ENCODE measurements at regions not wholly inside any gene's neighbourhood (a gene's known extent, or its start where the extent isn't known, plus 50 kb on each side); places are given as distances from the start of the nearest gene placed in this dataset.

GRCh38 chr5:153939101-153939500 is 99.6 kb downstream of the FAM114A2 start:
- no CpG with 5 or more reads among the region's 3 CpGs for WGBS, 2 experiments (ENCODE audit: extremely low coverage in 2 of 2, insufficient read length in 1 of 2)
- BruUV-seq (replicated peaks) = no TSS peak
- H3K27me3 ChIP-seq (ENCODE audit: control insufficient read depth, insufficient read depth, low read length) = no peaks in the 10 kb centered on the region
- TF ChIP-seq POLR2A (IDR thresholded peaks at IDR 0.05; ENCODE audit: low read depth, low read length) = no peak
- no peak for TF ChIP-seq CEBPB (IDR thresholded peaks at IDR 0.05; ENCODE audit: low read depth, low read length)
- no peak for TF ChIP-seq RFX5 (IDR thresholded peaks at IDR 0.05; ENCODE audit: low read depth, low read length)
- no peak for TF ChIP-seq CHD1 (IDR thresholded peaks at IDR 0.05; ENCODE audit: low read depth, low read length)
- no peak for TF ChIP-seq MXI1 (IDR thresholded peaks at IDR 0.05; ENCODE audit: borderline replicate concordance, low read depth, low read length)
- TF ChIP-seq MAFK (IDR thresholded peaks at IDR 0.05; ENCODE audit: low read depth, low read length) = no peak
- no peak for TF ChIP-seq FOS (IDR thresholded peaks at IDR 0.05; ENCODE audit: low read depth, low read length)
- TF ChIP-seq SMC3 (IDR thresholded peaks at IDR 0.05; ENCODE audit: low read depth, low read length) = no peak
- no peak for TF ChIP-seq MAZ (IDR thresholded peaks at IDR 0.05; ENCODE audit: borderline replicate concordance, low read depth, low read length)
- no peak for TF ChIP-seq BHLHE40 (IDR thresholded peaks at IDR 0.05; ENCODE audit: low read depth, low read length)
- no peak for TF ChIP-seq NFE2L2 (IDR thresholded peaks at IDR 0.05; ENCODE audit: low read depth, low read length)
- TF ChIP-seq, protein P1, sequence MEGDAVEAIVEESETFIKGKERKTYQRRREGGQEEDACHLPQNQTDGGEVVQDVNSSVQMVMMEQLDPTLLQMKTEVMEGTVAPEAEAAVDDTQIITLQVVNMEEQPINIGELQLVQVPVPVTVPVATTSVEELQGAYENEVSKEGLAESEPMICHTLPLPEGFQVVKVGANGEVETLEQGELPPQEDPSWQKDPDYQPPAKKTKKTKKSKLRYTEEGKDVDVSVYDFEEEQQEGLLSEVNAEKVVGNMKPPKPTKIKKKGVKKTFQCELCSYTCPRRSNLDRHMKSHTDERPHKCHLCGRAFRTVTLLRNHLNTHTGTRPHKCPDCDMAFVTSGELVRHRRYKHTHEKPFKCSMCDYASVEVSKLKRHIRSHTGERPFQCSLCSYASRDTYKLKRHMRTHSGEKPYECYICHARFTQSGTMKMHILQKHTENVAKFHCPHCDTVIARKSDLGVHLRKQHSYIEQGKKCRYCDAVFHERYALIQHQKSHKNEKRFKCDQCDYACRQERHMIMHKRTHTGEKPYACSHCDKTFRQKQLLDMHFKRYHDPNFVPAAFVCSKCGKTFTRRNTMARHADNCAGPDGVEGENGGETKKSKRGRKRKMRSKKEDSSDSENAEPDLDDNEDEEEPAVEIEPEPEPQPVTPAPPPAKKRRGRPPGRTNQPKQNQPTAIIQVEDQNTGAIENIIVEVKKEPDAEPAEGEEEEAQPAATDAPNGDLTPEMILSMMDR (conservative IDR thresholded peaks at IDR 0.05; ENCODE audit: low read depth, low read length) = no peak
- no peak for TF ChIP-seq RCOR1 (IDR thresholded peaks at IDR 0.05; ENCODE audit: insufficient replicate concordance, low read length)
- no peak for TF ChIP-seq RAD21 (IDR thresholded peaks at IDR 0.05; ENCODE audit: low read length)
- TF ChIP-seq, protein P2, sequence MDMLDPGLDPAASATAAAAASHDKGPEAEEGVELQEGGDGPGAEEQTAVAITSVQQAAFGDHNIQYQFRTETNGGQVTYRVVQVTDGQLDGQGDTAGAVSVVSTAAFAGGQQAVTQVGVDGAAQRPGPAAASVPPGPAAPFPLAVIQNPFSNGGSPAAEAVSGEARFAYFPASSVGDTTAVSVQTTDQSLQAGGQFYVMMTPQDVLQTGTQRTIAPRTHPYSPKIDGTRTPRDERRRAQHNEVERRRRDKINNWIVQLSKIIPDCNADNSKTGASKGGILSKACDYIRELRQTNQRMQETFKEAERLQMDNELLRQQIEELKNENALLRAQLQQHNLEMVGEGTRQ (IDR thresholded peaks at IDR 0.05; ENCODE audit: low read depth, low read length) = no peak
- H3K14ac ChIP-seq (replicated peaks; ENCODE audit: low read depth, low read length) = no peak overlapping the region
- no peak overlapping the region for H3K9ac ChIP-seq (ENCODE audit: low read depth, low read length)
- H3K4me1 ChIP-seq (ENCODE audit: control insufficient read depth, insufficient read depth, low read length) = no peaks in the 10 kb centered on the region
- no peak overlapping the region for H2AFZ ChIP-seq (replicated peaks; ENCODE audit: low read length, poor library complexity)
- H4K20me1 ChIP-seq (ENCODE audit: insufficient read depth, low read length) = no peaks in the 10 kb centered on the region
- H2BK120ac ChIP-seq (ENCODE audit: low read depth, low read length) = no peak overlapping the region
- in situ Hi-C loops (cut with MboI; ENCODE audit: low sequenced_read_pairs) = no loop called here
- H3K9me3 ChIP-seq (ENCODE audit: control insufficient read depth, insufficient read depth, low read length) = peaks cover 23% of the 10 kb centered on the region
- DNase-seq = no peak
- ChIA-PET CTCF (no interaction called here), POLR2A (ENCODE audit: unreplicated experiment) (no interaction called here)
- no peak overlapping the region for H2AK9ac ChIP-seq (replicated peaks; ENCODE audit: low read depth, low read length, poor library complexity)
- ATAC-seq (ENCODE audit: low read depth) = no peak
- no peak overlapping the region for H2BK5ac ChIP-seq (ENCODE audit: low read depth, low read length, poor library complexity, severe bottlenecking)
- H4K5ac ChIP-seq (ENCODE audit: low read depth, low read length) = no peak overlapping the region
- H3K79me1 ChIP-seq (ENCODE audit: low read depth in 1 of 2, low read length in 2 of 2) = no peaks in the 10 kb centered on the region
- no peak overlapping the region for H4K91ac ChIP-seq (ENCODE audit: insufficient read depth, low read depth, low read length)
- no peaks in the 10 kb centered on the region for H3K36me3 ChIP-seq (ENCODE audit: control insufficient read depth, insufficient read depth, low read length)
- no peak overlapping the region for H3K27ac ChIP-seq (ENCODE audit: insufficient read depth, low read length)
- no peak overlapping the region for H4K8ac ChIP-seq (ENCODE audit: low read depth in 2 of 2, low read length in 2 of 2)
- no peaks in the 10 kb centered on the region for H3K9me1 ChIP-seq (ENCODE audit: insufficient read depth, low read length)
- H3K18ac ChIP-seq (ENCODE audit: low read depth, low read length) = no peak overlapping the region
- dilution Hi-C loops (cut with HindIII; ENCODE audit: low sequenced_read_pairs, unreplicated experiment) = no loop called here
- no peak overlapping the region for H3K4me2 ChIP-seq (ENCODE audit: low read depth, low read length)
- H3K4me3 ChIP-seq (ENCODE audit: insufficient read depth, low read depth, low read length) = no peak overlapping the region
- no peak overlapping the region for H3K23ac ChIP-seq (ENCODE audit: low read depth, low read length)
- no peak overlapping the region for H2BK15ac ChIP-seq (ENCODE audit: low read depth, low read length)
- no peak overlapping the region for H2BK20ac ChIP-seq (ENCODE audit: low read depth, low read length)
- no peak overlapping the region for H3K4ac ChIP-seq (ENCODE audit: low read depth, low read length)
- no peak overlapping the region for H2AK5ac ChIP-seq (ENCODE audit: low read depth, low read length)
- no peak overlapping the region for H3K56ac ChIP-seq (ENCODE audit: extremely low read depth, insufficient read depth, low read length)
- intact Hi-C loops (cut with micrococcal nuclease) = no loop called here

All from IMR-90 (cell line).